K562 (cell line): ENCODE measurements at regions not wholly inside any gene's neighbourhood (a gene's known extent, or its start where the extent isn't known, plus 50 kb on each side); places are given as distances from the start of the nearest gene placed in this dataset.

Source experiments
- ATAC-seq: fragments of 200-7000 bp; cut with Tn5 transposase; 3 replicates; pipeline ENCODE4 v1.9.1; 2020; ENCODE audit warnings: moderate library complexity
- BruUV-seq: library from RNA; stranded (reverse); fragments of 400-500 nt; replicated peaks from 2 replicates; lab custom pipeline; 2021; lab: Mats Ljungman, UMichigan
- CTCF ChIA-PET: fragments of 300-600 bp; formaldehyde crosslinking; extraction: SDS; loops from one replicate; lab custom pipeline; 2021; ENCODE audit warnings: low intra/inter-chr PET ratio; lab: Yijun Ruan, JAX
- POLR2A ChIA-PET: fragments of 300-600, 350-650 bp; sonication (Branson Sonifier 250); formaldehyde crosslinking; extraction: SDS; loops from one replicate; lab custom pipeline; 2021; ENCODE audit warnings: antibody characterized with exemption, inconsistent platforms; lab: Yijun Ruan, JAX
- DNase-seq, 4 experiments: peaks; one replicate each; pipeline versions ENCODE4 v3.0.0 to v3.0.0-alpha.2; 2011 to 2018; ENCODE audit warnings: low spot score in 3 of 4, mixed read lengths in 3 of 4; ENCODE audit errors: extremely low read depth in 1 of 4
- FAIRE-seq: peaks from 2 replicates; lab custom pipeline; 2011; peaks lifted over from hg19 to GRCh38; lab: Jason Lieb, UNC
- H2AFZ ChIP-seq: 2 replicates; pipeline ENCODE4 v1.6.0; 2011; ENCODE audit warnings: low read depth, low read length, control low read depth, inconsistent platforms
- H3K27ac ChIP-seq: fragments of 200-600 bp; 3 replicates; pipeline ENCODE4 v1.8.0; 2011; ENCODE audit warnings: low read depth, mild to moderate bottlenecking, control low read depth, inconsistent platforms, low read length, moderate library complexity, mixed read lengths; ENCODE audit errors: extremely low read depth
- H3K27me3 ChIP-seq, 2 experiments: fragments of 300-600 bp in 1 of 2; 2 replicates in 1 of 2; 3 replicates in 1 of 2; pipeline versions ENCODE4 v1.6.0 to v1.8.0; 2011; ENCODE audit warnings: inconsistent platforms in 2 of 2, low read length in 2 of 2, mild to moderate bottlenecking in 1 of 2, mixed read lengths in 1 of 2, moderate library complexity in 1 of 2; ENCODE audit not compliant: control insufficient read depth in 2 of 2, insufficient read depth in 2 of 2
- H3K36me3 ChIP-seq: fragments of 300-600 bp; 3 replicates; pipeline ENCODE4 v1.8.0; 2011; ENCODE audit warnings: mild to moderate bottlenecking, low read length, inconsistent platforms; ENCODE audit not compliant: control insufficient read depth, insufficient read depth
- H3K4me1 ChIP-seq, 2 experiments: fragments of 200-600 bp in 1 of 2; replicated peaks in 1 of 2; 2 replicates in 1 of 2; 3 replicates in 1 of 2; pipeline versions ENCODE4 v1.5.1 to v1.8.0; 2011; ENCODE audit warnings: inconsistent platforms in 2 of 2, low read length in 2 of 2, mild to moderate bottlenecking in 1 of 2, mixed read lengths in 1 of 2, moderate library complexity in 1 of 2; ENCODE audit not compliant: control insufficient read depth in 2 of 2, insufficient read depth in 2 of 2
- H3K4me2 ChIP-seq: 2 replicates; pipeline ENCODE4 v1.6.1; 2011; ENCODE audit warnings: low read length, control low read depth, inconsistent platforms, mixed read lengths; ENCODE audit not compliant: insufficient read depth
- H3K4me3 ChIP-seq: fragments of 200-600 bp; sonication (generic), shearing (Covaris generic); 2 replicates; pipeline ENCODE4 v1.5.1; 2016; ENCODE audit warnings: control low read depth, inconsistent platforms
- H3K79me2 ChIP-seq: fragments of 200-600 bp; 3 replicates; pipeline ENCODE4 v1.8.0; 2011; ENCODE audit warnings: low read length, inconsistent platforms; ENCODE audit not compliant: control insufficient read depth, insufficient read depth
- H3K9ac ChIP-seq, 2 experiments: 2 replicates each; pipeline versions ENCODE4 v1.6.0 to v1.6.1; 2011; ENCODE audit warnings: low read depth in 2 of 2, low read length in 2 of 2, control low read depth in 1 of 2, inconsistent platforms in 1 of 2, mild to moderate bottlenecking in 1 of 2, mixed read lengths in 1 of 2; ENCODE audit not compliant: insufficient read depth in 1 of 2
- H3K9me1 ChIP-seq: one replicate; pipeline ENCODE4 v1.6.0; 2011; ENCODE audit warnings: inconsistent platforms, mild to moderate bottlenecking, low read length, moderate library complexity; ENCODE audit not compliant: control insufficient read depth, insufficient read depth
- H3K9me3 ChIP-seq: replicated peaks from 2 replicates; pipeline ENCODE4 v1.5.1; 2011; ENCODE audit warnings: low read depth, low read length, inconsistent platforms; ENCODE audit not compliant: control insufficient read depth, insufficient read depth
- H4K20me1 ChIP-seq: replicated peaks from 2 replicates; pipeline ENCODE4 v1.6.1; 2011; ENCODE audit warnings: low read length, inconsistent platforms, mixed read lengths; ENCODE audit not compliant: control insufficient read depth, insufficient read depth
- ARID1B ChIP-seq: fragments of 450-650 bp; IDR thresholded peaks from 2 replicates; pipeline ENCODE4 v1.6.1; 2016; ENCODE audit warnings: antibody characterized with exemption, mild to moderate bottlenecking, inconsistent platforms
- CREB5 ChIP-seq: fragments of 250-450 bp; sonication (Bioruptor Pico); IDR thresholded peaks from 2 replicates; pipeline ENCODE4 v1.5.0; 2020; ENCODE audit warnings: mild to moderate bottlenecking
- HNRNPH1 ChIP-seq: fragments of 200-400 bp; formaldehyde crosslinking; optimal IDR thresholded peaks from 2 replicates; pipeline ENCODE3; 2017; ENCODE audit warnings: low read depth, mild to moderate bottlenecking, low read length, moderate library complexity
- KAT2B ChIP-seq: IDR thresholded peaks from one replicate; pipeline ENCODE4 v1.6.1; 2012; ENCODE audit warnings: low read depth, mild to moderate bottlenecking, control low read depth, inconsistent platforms, low read length, moderate library complexity
- KLF10 ChIP-seq: fragments of 250-450 bp; sonication (Bioruptor Pico); IDR thresholded peaks from 2 replicates; pipeline ENCODE4 v1.6.1; 2021; ENCODE audit warnings: matching md5 sums
- LCOR ChIP-seq: sonication (generic); formaldehyde crosslinking; IDR thresholded peaks from 2 replicates; pipeline ENCODE4 v1.8.0; 2022; ENCODE audit warnings: mild to moderate bottlenecking, missing genetic modification reagents
- POLR2G ChIP-seq: fragments of 200-400 bp; formaldehyde crosslinking; IDR thresholded peaks from 2 replicates; pipeline ENCODE4 v1.6.1; 2017; ENCODE audit warnings: low read depth, mild to moderate bottlenecking, antibody characterized with exemption, low read length, moderate library complexity
- TFE3 ChIP-seq: fragments of 450-650 bp; formaldehyde crosslinking; IDR thresholded peaks from 2 replicates; pipeline ENCODE4 v1.4.0; 2020; ENCODE audit warnings: mild to moderate bottlenecking, mixed read lengths
- YY1 ChIP-seq, 3 experiments: IDR thresholded peaks; 2 replicates each; pipeline ENCODE4 v1.6.1; 2011; ENCODE audit warnings: low read length in 2 of 3, mild to moderate bottlenecking in 2 of 3, moderate library complexity in 2 of 3, borderline replicate concordance in 1 of 3, control low read depth in 1 of 3, low read depth in 1 of 3; ENCODE audit not compliant: insufficient read depth in 3 of 3, insufficient replicate concordance in 2 of 3, control insufficient read depth in 1 of 3, insufficient read length in 1 of 3; ENCODE audit errors: extremely low read depth in 1 of 3
- ZBTB12 ChIP-seq: fragments of 250-450 bp; sonication (Bioruptor Pico); IDR thresholded peaks from 2 replicates; pipeline ENCODE4 v1.4.0; 2020
- ZC3H8 ChIP-seq: fragments of 450-650 bp; IDR thresholded peaks from 2 replicates; pipeline ENCODE4 v1.6.1; 2017
- ZNF121 ChIP-seq: sonication (generic); formaldehyde crosslinking; conservative IDR thresholded peaks from 2 replicates; pipeline ENCODE4 v1.8.0; 2022; ENCODE audit warnings: missing genetic modification reagents
- ZNF146 ChIP-seq: IDR thresholded peaks from one replicate; pipeline ENCODE4 v1.6.1; 2018; ENCODE audit warnings: missing compliant biosample characterization; ENCODE audit not compliant: unreplicated experiment
- ZNF212 ChIP-seq: fragments of 450-650 bp; formaldehyde crosslinking; IDR thresholded peaks from 2 replicates; pipeline ENCODE4 v1.4.0; 2020; ENCODE audit warnings: mild to moderate bottlenecking
- ZNF707 ChIP-seq: fragments of 250-450 bp; sonication (Bioruptor Pico); conservative IDR thresholded peaks from 2 replicates; pipeline ENCODE4 v1.8.0; 2022; ENCODE audit warnings: inconsistent platforms, mild to moderate bottlenecking, moderate library complexity
- ZNF717 ChIP-seq: fragments of 250-450 bp; sonication (Bioruptor Pico); IDR thresholded peaks from 2 replicates; pipeline ENCODE4 v1.5.0; 2021
- WGBS: fragments of 100-300 bp; shearing (Covaris generic); methylation state at CpG from one replicate; pipeline ENCODE4 v1.1.6; 2016; ENCODE audit warnings: low coverage, mixed read lengths; ENCODE audit not compliant: insufficient coverage; ENCODE audit errors: missing lambda C conversion rate; 5-methylcytosine and 5-hydroxymethylcytosine counted together
- in situ Hi-C: fragments of 300-500 bp; cut with MboI; formaldehyde crosslinking; loops from 4 replicates; pipeline ENCODE4 v1.15.0; 2018; ENCODE audit warnings: inconsistent platforms, mixed read lengths
- intact Hi-C: fragments of 100-400 bp; cut with micrococcal nuclease; formaldehyde crosslinking; loops from 2 replicates; pipeline ENCODE4 v1.14.2; 2022
- TF ChIP-seq, protein P1 (sequence below): sonication (generic); formaldehyde crosslinking; IDR thresholded peaks from 2 replicates; pipeline ENCODE4 v1.8.1; 2023; ENCODE audit warnings: mild to moderate bottlenecking, missing genetic modification reagents

DNA sequence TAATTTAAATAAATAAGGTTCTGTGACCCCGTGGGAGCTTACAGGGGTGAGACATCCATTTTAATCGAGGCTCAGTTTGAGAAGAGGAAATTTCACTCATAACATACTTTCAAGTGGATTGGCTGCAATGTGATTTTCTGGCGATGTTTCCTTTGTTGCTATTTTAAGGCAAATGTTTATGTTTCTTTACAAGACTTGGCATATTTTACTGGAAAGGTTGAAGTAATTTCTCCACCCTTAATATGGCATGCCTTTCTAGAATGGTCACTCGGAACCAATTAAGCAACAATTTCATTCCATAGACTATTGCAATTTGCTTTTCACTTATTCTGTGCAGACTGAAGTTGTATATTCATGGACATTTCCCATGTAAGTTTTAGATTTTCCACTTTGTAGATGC is 438.0 kb upstream of the WWC1 start:
- Histone ChIP-seq H3K9me1 (no peaks in the 10 kb centered on the region), H3K27me3 (no peaks in the 10 kb centered on the region), H4K20me1 (no peaks in the 10 kb centered on the region), H3K9ac (no peak overlapping the region), H2AFZ (no peak overlapping the region), H3K4me2 (no peak overlapping the region), H3K79me2 (no peaks in the 10 kb centered on the region), H3K27ac (no peak overlapping the region), H3K4me3 (no peak overlapping the region), H3K9me3 (no peaks in the 10 kb centered on the region), H3K36me3 (no peaks in the 10 kb centered on the region), H3K4me1 (no peaks in the 10 kb centered on the region)
- 0% methylated on average over 4 of the region's 4 CpGs for WGBS
- FAIRE-seq (no peak), DNase-seq (no peak), ATAC-seq (no peak)
- in situ Hi-C loops (no loop called here), intact Hi-C loops (no loop called here)
- ChIA-PET POLR2A (no interaction called here), CTCF (no interaction called here)
- BruUV-seq: no TSS peak
- no peak for TF ChIP-seq POLR2G
- no peak for TF ChIP-seq ZNF146 (CRISPR knock-in tag)
- no peak for TF ChIP-seq TFE3 (CRISPR knock-in tag)
- no peak for TF ChIP-seq ZNF707 (CRISPR knock-in tag)
- TF ChIP-seq, protein P1, sequence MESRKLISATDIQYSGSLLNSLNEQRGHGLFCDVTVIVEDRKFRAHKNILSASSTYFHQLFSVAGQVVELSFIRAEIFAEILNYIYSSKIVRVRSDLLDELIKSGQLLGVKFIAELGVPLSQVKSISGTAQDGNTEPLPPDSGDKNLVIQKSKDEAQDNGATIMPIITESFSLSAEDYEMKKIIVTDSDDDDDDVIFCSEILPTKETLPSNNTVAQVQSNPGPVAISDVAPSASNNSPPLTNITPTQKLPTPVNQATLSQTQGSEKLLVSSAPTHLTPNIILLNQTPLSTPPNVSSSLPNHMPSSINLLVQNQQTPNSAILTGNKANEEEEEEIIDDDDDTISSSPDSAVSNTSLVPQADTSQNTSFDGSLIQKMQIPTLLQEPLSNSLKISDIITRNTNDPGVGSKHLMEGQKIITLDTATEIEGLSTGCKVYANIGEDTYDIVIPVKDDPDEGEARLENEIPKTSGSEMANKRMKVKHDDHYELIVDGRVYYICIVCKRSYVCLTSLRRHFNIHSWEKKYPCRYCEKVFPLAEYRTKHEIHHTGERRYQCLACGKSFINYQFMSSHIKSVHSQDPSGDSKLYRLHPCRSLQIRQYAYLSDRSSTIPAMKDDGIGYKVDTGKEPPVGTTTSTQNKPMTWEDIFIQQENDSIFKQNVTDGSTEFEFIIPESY: no peak
- no peak for TF ChIP-seq ZBTB12
- TF ChIP-seq KAT2B: no peak
- no peak for TF ChIP-seq LCOR (CRISPR knock-in tag)
- TF ChIP-seq ZNF121: no peak
- TF ChIP-seq ZC3H8: no peak
- no peak for TF ChIP-seq KLF10 (CRISPR knock-in tag)
- TF ChIP-seq YY1 (IDR thresholded peaks at IDR 0.05; ENCODE audit: borderline replicate concordance in 1 of 3, control insufficient read depth in 1 of 3, extremely low read depth in 1 of 3, insufficient read depth in 3 of 3, insufficient read length in 1 of 3, insufficient replicate concordance in 2 of 3, low read depth in 1 of 3, low read length in 2 of 3): no peak
- TF ChIP-seq ZNF717 (CRISPR knock-in tag): no peak
- no peak for TF ChIP-seq HNRNPH1
- no peak for TF ChIP-seq CREB5 (CRISPR knock-in tag)
- TF ChIP-seq ZNF212: no peak
- TF ChIP-seq ARID1B: no peak
